ENCODE measurements at regions not wholly inside any gene's neighbourhood (a gene's known extent, or its start where the extent isn't known, plus 50 kb on each side); places are given as distances from the start of the nearest gene placed in this dataset.
A peak's percentile ranks its signal among the peaks of the same experiment; 100 is the strongest.

GRCh38 chr20:50393990-50394561 is 116.1 kb upstream of the PTPN1 start (continued):
- TF ChIP-seq RREB1 (CRISPR knock-in tag; IDR thresholded peaks at IDR 0.05), result no peak
- TF ChIP-seq KDM1A (IDR thresholded peaks at IDR 0.05), result peak; percentile 35 to 51; a peak in 3 of 4 replicates
- no peak for TF ChIP-seq TGIF2 (CRISPR knock-in tag; IDR thresholded peaks at IDR 0.05)
- 0 out of 2 replicates have a peak, but pooled peaks have one; percentile 32 for TF ChIP-seq HDAC2 (IDR thresholded peaks at IDR 0.05)
- TF ChIP-seq PTBP1 (IDR thresholded peaks at IDR 0.05; ENCODE audit: low read depth, low read length), result no peak
- no peak for TF ChIP-seq CTBP1 (IDR thresholded peaks at IDR 0.05; ENCODE audit: borderline replicate concordance)
- TF ChIP-seq SMARCA5 (IDR thresholded peaks at IDR 0.05), result peak; percentile 48; the same call in 1 of the 2 replicates
- no peak for TF ChIP-seq GTF2E2 (tag; IDR thresholded peaks at IDR 0.05)

Measured in K562 (cell line).